Ascending aorta (tissue), 2 donors: ENCODE measurements at regions not wholly inside any gene's neighbourhood (a gene's known extent, or its start where the extent isn't known, plus 50 kb on each side); places are given as distances from the start of the nearest gene placed in this dataset.

Source experiments
- DNase-seq, 2 donors: peaks; one replicate each; pipeline ENCODE4 v3.0.0-alpha.2; 2019; ENCODE audit warnings: low spot score in 2 of 2
- H3K27ac ChIP-seq, 2 donors: fragments of 200-600 bp; sonication (generic); one replicate each; pipeline ENCODE4 v1.5.1; 2016 to 2017; ENCODE audit warnings: mild to moderate bottlenecking in 1 of 2
- H3K27me3 ChIP-seq: fragments of 200-600 bp; sonication (generic); one replicate; pipeline ENCODE4 v1.5.1; 2017
- H3K36me3 ChIP-seq, 2 donors: fragments of 200-600 bp; sonication (generic); one replicate each; pipeline ENCODE4 v1.5.1; 2016
- H3K4me1 ChIP-seq, 2 donors: fragments of 200-600 bp; sonication (generic); one replicate each; pipeline ENCODE4 v1.5.1; 2016 to 2017; ENCODE audit warnings: mild to moderate bottlenecking in 1 of 2
- H3K4me3 ChIP-seq, 2 donors: fragments of 200-600 bp; sonication (generic); one replicate each; pipeline ENCODE4 v1.5.1; 2016 to 2017; ENCODE audit warnings: mild to moderate bottlenecking in 1 of 2
- H3K9me3 ChIP-seq, 2 donors: fragments of 200-600 bp; sonication (generic); one replicate each; pipeline ENCODE4 v1.5.1; 2016
- CTCF ChIP-seq, 3 experiments: fragments of 200-600 bp in 2 of 3; fragments of 450-650 bp in 1 of 3; sonication (generic) in 2 of 3; IDR thresholded peaks; one replicate each; pipeline ENCODE4 v1.5.1; 2016 to 2019; ENCODE audit warnings: antibody characterized with exemption in 3 of 3, mild to moderate bottlenecking in 1 of 3, moderate library complexity in 1 of 3
- intact Hi-C: fragments of 100-400 bp; cut with DNase I; formaldehyde crosslinking; loops from one replicate; pipeline ENCODE4 v1.15.1; 2023

DNA sequence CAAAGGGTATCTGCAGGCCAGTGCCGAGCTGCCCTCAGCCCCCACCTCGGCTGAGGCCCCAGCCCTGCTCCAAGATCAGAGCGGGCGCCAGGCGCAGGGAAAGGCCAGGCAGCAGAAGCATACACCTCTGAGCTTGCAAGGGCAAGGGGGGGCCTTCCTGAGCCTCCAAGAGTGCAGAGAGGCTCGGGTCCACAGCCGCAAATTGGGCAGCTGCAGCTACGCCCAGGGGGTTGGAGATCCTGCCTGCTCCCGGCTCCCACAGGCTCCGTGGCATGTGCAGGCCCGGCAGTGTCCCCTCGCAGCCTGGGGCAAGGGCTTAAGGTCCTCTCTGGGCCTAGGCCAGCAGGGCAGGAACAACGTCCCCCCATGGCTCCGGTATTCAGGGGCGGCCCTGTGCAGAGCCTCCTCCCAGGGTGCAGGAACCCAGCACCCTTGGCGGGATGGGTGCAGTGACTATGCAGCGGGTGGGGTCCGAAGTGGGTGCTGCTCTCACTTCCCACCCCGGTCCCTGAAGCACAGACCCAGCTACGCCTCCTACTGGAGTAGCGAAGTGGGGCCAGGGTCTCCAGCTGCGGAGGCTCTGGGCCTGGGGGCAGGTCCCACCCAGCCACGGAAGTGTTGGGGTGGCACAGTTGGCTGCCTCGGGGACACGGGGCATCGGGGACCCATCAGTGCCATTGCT is 120.2 kb upstream of the TMEFF2 start:
- Histone ChIP-seq H3K36me3 (no peaks in the 10 kb centered on the region), H3K27me3 (no peaks in the 10 kb centered on the region), H3K9me3 (no peaks in the 10 kb centered on the region), H3K4me1 (no peaks in the 10 kb centered on the region), H3K27ac (no peak overlapping the region), H3K4me3 (no peak overlapping the region)
- TF ChIP-seq CTCF (IDR thresholded peaks at IDR 0.05) = no peak
- intact Hi-C loops = no loop called here
- no peak for DNase-seq

GRCh38 chr2:192313773-192314172 is 119.0 kb upstream of the TMEFF2 start:
- TF ChIP-seq CTCF (IDR thresholded peaks at IDR 0.05) = no peak
- H3K4me1 ChIP-seq = no peaks in the 10 kb centered on the region
- no peaks in the 10 kb centered on the region for H3K27me3 ChIP-seq
- intact Hi-C loops = no loop called here
- no peaks in the 10 kb centered on the region for H3K36me3 ChIP-seq
- no peak overlapping the region for H3K4me3 ChIP-seq
- no peak overlapping the region for H3K27ac ChIP-seq
- no peak for DNase-seq
- no peaks in the 10 kb centered on the region for H3K9me3 ChIP-seq

DNA sequence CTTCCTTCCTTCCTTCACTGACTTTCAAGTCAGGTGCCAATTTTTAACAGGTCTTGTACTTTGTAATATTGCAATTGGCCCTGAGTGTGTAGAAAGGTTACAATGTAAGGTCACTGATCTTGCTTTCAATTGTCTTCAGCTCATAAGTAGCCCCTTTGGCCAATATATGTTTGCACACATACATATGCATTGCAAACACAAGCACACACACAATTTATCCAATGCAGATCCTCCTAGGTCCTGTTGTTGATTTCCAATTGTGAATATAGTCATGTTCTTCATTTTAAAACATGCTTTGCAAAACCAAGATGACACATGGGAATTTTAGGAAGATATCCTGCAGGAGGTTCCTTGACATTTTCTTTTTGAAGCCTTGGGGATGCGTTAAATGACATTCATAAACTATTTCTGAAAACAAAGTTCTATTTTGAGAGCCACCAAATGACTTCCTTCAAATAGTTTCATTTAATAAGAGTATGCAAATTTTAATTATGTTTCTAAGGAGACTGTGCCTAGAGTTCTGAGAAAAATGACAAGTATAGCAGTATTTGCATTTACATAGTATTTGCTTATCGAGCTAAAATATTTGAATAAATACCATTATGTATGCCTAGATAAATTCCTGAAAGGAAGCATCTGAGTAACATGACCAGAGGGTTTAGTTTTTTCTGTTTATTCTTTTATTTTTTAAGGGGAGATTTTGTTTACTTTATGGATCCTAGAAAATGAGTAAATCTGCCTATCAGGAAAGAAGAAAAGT is 117.1 kb upstream of the TMEFF2 start:
- no peak for TF ChIP-seq CTCF (IDR thresholded peaks at IDR 0.05)
- Histone ChIP-seq H3K9me3 (no peaks in the 10 kb centered on the region), H3K27me3 (no peaks in the 10 kb centered on the region), H3K4me1 (no peaks in the 10 kb centered on the region), H3K4me3 (no peak overlapping the region), H3K27ac (no peak overlapping the region), H3K36me3 (no peaks in the 10 kb centered on the region)
- no peak for DNase-seq
- intact Hi-C loops = no loop called here

GRCh38 chr2:192307530-192307929 is 112.8 kb upstream of the TMEFF2 start:
- intact Hi-C loops = no loop called here
- Histone ChIP-seq H3K36me3 (no peaks in the 10 kb centered on the region), H3K27me3 (no peaks in the 10 kb centered on the region), H3K4me3 (no peak overlapping the region), H3K4me1 (no peaks in the 10 kb centered on the region), H3K9me3 (no peaks in the 10 kb centered on the region), H3K27ac (no peak overlapping the region)
- no peak for TF ChIP-seq CTCF (IDR thresholded peaks at IDR 0.05)
- no peak for DNase-seq

GRCh38 chr2:192298664-192299063 is 103.9 kb upstream of the TMEFF2 start:
- Histone ChIP-seq H3K9me3 (no peaks in the 10 kb centered on the region), H3K27me3 (no peaks in the 10 kb centered on the region), H3K27ac (no peak overlapping the region), H3K4me1 (no peaks in the 10 kb centered on the region), H3K36me3 (no peaks in the 10 kb centered on the region), H3K4me3 (no peak overlapping the region)
- intact Hi-C loops = no loop called here
- no peak for DNase-seq
- TF ChIP-seq CTCF (IDR thresholded peaks at IDR 0.05) = no peak
